Stimulated activated CD8-positive, alpha-beta memory T cell treated with anti-CD3 and anti-CD28 coated beads, Interleukin-4, amount 100 ng/mL, for 1 hour (primary cell): ENCODE measurements at regions not wholly inside any gene's neighbourhood (a gene's known extent, or its start where the extent isn't known, plus 50 kb on each side); places are given as distances from the start of the nearest gene placed in this dataset.

Experiments
- DNase-seq, 2 donors: peaks; one replicate each; pipeline ENCODE4 v3.0.0-alpha.2; 2020; ENCODE audit warnings: low read depth in 2 of 2, low spot score in 1 of 2

DNA sequence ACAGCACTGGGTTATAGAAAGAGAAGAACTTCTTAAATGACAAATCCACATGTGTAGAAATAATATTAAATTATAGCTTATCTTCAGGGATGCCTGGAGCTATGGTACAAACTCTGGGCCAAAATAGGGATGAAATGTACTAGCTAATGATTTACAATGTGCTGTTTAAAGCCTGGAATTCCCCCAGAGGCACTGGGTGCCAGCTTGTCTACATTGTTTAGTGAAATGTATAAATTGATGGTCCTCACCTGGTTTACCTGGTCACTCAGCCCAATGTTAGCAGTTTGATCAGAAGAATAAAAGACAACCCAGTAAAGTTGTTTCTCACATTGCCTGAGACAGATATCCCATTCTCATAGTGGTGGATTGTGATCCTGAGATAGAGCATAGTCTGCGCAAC, 597.2 kb downstream of the DIAPH3 start:
- DNase-seq: no peak

DNA sequence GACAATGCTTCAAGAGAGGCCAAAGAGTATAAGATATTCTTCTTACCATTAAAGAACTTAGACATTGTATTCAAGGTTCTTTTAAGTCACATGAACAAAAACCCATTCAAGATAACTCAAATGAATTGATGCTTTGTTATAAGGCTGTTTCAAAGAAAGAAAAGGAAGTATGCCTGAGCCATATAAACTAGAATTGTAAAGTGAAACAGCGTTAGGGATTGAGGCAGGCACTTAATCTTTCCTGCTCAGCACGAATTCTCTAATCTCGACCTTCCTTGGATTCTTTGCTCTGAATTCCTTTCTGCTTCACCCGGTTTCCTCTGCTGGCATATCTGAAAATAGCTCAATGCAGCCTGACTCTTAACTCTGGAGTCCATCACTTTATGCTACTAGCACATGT, 595.4 kb downstream of the DIAPH3 start:
- no peak for DNase-seq

GRCh38 chr13:59570204-59570603, 593.5 kb downstream of the DIAPH3 start:
- no peak for DNase-seq

DNA sequence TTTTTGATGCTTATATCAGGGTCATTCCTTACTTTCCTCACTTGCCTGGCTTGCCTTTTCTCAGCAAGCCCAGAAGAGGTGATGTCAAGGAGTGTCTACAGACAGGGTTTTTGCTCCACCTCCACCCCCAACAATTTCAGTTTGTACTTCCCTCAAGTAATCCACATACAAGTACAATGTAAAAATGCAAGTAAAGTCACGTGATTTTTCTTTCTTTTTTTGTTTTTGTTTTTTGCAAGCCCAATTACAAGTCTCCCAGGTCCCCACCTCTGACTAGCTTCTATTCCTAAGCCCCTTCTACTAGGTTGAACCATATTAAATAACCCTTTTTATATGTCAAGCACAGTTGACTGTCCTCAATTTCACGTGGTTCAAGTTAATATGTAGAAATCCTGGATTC, 579.6 kb downstream of the DIAPH3 start:
- DNase-seq: no peak

DNA sequence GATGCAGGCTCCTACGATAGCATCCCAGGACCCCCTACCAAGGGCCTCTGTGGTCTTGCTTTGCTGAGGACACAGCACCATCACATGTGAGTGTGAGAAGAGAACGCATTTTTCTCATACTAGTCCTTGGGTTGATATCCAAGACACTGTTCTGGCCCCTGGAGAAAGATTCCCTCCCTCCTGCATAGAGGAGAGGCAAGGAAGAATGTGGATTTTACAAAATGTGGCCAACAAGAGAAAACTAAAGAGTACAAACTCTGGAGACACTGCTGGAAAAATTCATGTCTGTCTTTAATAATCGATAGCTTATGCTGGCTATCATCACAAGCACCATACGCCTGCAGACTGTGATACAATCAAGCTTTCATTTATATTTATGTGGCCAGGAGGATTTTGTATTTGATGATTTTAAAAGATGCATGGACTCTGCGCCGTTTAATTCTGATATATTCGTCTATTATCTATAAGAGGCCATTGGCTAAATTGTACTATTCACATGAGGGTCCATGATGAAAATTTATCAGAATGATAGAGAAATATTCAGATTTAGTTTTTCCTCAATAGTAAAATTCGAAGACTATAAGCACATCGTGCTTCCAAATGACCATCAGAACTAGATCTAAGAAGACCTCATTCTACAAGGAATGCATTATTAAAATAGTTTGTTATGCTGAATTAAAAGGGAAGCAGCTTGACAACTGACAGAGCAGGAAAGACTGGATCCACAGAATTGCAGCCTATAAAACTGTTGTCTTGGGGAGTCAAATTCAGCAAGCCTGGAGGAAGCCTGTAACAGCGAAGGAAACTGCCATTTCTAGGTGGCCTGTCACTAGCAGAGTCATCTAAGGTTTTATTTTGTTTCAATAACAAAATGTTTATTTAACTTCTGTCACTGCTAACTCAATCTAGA, 578.7 kb downstream of the DIAPH3 start:
- no peak for DNase-seq

DNA sequence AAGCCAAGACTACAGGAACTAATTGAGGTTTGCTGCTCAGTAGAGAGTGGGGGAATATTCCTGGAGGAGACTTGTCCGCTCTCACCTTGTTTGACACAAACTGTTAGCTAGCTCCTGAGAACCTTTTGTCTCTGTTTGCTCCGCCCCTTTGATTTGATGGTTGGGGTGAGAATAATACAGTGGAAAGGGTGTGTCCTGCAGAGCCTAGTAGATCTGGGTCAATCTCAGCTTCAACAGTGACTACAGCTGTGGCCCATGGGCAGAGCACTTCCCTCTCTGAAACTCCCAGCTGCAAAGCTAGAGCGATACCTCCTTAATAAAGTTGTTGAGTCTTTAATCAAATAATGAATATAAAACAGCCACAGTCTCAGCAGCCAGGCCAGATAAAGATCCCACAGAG, 576.7 kb downstream of the DIAPH3 start:
- no peak for DNase-seq

DNA sequence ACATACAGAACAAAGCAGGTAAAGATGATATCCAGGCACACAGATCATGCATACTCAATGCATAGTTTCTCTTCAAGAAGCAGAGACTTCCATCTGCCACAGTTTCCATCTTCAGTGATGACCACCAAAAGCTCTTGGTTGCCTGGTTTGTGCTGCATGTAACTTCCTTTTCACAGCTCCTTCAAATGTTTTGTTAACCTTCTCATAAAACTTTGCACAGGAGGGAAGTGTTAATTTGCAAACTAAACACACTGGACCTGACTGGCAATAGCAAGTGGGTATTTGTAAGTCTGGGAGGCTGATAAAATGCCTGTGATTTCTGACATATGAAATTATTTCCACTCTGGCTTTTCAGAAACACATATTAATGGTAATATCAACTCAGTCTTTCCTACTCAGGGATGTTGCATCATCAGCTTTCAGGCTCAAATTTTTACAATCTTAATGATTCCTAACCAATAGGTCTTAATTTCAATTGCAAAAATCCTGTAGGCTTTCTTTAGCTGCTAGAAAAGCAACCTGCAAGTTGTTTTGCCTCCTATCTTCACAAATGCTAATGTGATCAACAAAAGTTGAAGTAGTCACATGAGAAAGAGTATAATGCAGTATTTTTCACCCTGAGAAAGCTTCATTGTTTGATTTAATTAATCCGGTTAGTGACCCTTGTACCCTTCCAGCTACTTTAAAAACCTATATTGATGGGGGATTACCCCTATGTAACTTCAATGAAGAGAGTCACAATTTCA, 575.6 kb downstream of the DIAPH3 start:
- no peak for DNase-seq

GRCh38 chr13:59588717-59589067, 575.0 kb downstream of the DIAPH3 start:
- DNase-seq: no peak

DNA sequence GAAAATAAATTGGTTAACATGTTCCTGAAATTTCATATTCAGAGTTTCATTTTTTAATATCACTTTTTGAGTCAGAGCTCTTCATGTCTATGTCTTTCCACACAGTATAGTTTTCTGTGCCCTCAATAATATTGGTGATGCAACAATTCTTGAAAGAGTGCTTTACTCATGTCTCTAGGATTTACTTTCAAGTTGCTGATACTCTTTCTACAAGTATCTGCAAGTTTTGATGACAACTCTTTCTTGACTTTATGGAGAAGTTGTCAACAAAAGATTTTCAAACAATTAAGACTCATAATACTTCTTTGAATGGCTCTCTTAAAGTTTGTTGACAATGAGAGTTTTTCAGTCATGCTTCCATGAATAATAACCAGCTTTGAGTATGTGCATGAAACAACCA, 561.7 kb downstream of the DIAPH3 start:
- no peak for DNase-seq

- no peak for DNase-seq
Measured at GRCh38 chr13:59603646-59604045, 560.1 kb downstream of the DIAPH3 start.

GRCh38 chr13:59607172-59607571, 556.6 kb downstream of the DIAPH3 start:
- DNase-seq: no peak

GRCh38 chr13:59607780-59608233, 555.9 kb downstream of the DIAPH3 start:
- no peak for DNase-seq

- no peak for DNase-seq
Measured at GRCh38 chr13:59609421-59609820, 554.3 kb downstream of the DIAPH3 start.
